ENCODE measurements at regions not wholly inside any gene's neighbourhood (a gene's known extent, or its start where the extent isn't known, plus 50 kb on each side); places are given as distances from the start of the nearest gene placed in this dataset.

DNA sequence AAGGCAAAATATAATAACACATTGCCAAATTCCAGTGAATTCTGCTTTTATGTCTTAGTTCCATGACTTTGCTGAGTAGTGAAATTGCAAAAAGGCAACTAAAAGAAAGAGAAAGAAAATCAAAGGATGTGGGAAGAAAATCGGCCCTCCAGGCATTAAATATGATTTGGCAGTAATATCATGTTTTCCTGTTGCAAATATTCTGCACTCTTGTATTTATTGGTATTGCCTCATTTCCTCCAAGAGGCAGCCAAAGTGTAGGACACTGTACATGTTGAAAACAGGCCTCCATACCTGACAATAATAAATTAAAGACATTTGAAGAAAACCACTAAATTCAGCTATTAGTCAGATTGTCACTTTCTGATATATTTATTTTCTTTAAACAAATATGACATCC, 460.0 kb upstream of the NOX3 start:
- no peak for DNase-seq
- Histone ChIP-seq H3K27me3 (no peaks in the 10 kb centered on the region), H3K27ac (no peak overlapping the region), H3K9me3 (no peaks in the 10 kb centered on the region), H3K4me3 (no peak overlapping the region), H3K36me3 (no peaks in the 10 kb centered on the region), H3K4me1 (no peaks in the 10 kb centered on the region)
- TF ChIP-seq, protein P1, sequence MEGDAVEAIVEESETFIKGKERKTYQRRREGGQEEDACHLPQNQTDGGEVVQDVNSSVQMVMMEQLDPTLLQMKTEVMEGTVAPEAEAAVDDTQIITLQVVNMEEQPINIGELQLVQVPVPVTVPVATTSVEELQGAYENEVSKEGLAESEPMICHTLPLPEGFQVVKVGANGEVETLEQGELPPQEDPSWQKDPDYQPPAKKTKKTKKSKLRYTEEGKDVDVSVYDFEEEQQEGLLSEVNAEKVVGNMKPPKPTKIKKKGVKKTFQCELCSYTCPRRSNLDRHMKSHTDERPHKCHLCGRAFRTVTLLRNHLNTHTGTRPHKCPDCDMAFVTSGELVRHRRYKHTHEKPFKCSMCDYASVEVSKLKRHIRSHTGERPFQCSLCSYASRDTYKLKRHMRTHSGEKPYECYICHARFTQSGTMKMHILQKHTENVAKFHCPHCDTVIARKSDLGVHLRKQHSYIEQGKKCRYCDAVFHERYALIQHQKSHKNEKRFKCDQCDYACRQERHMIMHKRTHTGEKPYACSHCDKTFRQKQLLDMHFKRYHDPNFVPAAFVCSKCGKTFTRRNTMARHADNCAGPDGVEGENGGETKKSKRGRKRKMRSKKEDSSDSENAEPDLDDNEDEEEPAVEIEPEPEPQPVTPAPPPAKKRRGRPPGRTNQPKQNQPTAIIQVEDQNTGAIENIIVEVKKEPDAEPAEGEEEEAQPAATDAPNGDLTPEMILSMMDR (IDR thresholded peaks at IDR 0.05), result no peak
- intact Hi-C loops (cut with DNase I; ENCODE audit: low total_unique reads), result no loop called here
- WGBS, 5 donors, result 39 to 70% (median 65%) methylated on average over 1 of the region's 1 CpG

DNA sequence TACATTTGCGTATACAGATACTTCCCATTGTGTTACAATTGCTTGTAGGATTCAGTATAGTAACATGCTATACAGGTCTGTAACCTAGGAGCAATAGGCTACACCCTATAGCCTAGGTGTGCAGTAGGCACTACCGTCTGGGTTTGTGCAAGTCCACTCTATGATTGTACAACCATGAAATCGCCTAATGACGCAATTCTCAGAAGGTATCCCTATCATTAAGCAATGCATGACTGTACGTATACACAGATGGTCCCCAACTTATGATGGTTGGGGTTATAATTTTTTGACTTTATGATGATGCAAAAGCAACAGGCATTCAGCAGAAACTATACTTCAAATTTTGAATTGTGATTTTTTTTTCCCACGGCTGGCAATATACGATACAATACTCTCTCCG, 458.2 kb upstream of the NOX3 start:
- intact Hi-C loops (cut with DNase I; ENCODE audit: low total_unique reads), result no loop called here
- TF ChIP-seq, protein P1 (IDR thresholded peaks at IDR 0.05), result no peak
- TF ChIP-seq POLR2AphosphoS5 (IDR thresholded peaks at IDR 0.05), result no peak
- no peak for TF ChIP-seq EP300 (IDR thresholded peaks at IDR 0.05)
- TF ChIP-seq POLR2A (IDR thresholded peaks at IDR 0.05), result no peak
- H3K4me3 ChIP-seq, result no peak overlapping the region
- H3K27ac ChIP-seq, result no peak overlapping the region
- 90 to 97% (median 93%) methylated on average over 8 of the region's 8 CpGs for WGBS, 5 donors
- no peaks in the 10 kb centered on the region for H3K27me3 ChIP-seq
- no peaks in the 10 kb centered on the region for H3K36me3 ChIP-seq
- peaks cover 0 to 12% (median 9%) of the 10 kb centered on the region in 4 donors for H3K9me3 ChIP-seq
- H3K4me1 ChIP-seq, result no peaks in the 10 kb centered on the region
- DNase-seq, result no peak

DNA sequence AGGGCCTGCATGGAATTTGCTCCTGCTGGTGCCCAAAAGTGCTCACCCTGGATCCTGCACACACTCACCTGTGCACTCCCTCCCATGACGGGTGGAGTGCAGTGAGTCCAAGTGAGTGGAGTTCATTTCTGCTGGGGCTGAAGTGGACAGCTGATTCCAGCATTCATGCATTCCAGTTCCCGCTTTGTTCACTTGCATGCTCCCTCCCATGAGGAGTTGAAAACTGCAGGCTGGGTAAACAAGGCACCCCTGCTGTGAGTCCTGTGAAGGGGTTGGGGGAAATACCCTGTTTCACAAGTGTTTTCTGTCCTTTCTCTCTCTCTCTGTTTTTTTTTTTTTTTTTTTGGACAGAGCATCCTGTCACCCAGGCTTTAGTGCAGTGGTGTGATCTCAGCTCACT, 454.1 kb upstream of the NOX3 start:
- intact Hi-C loops (cut with DNase I; ENCODE audit: low total_unique reads), result no loop called here
- WGBS, 5 donors, result 70 to 100% (median 75%) methylated on average over 1 to 2 of the region's 2 CpGs
- H3K27ac ChIP-seq, result no peak overlapping the region
- TF ChIP-seq EP300 (IDR thresholded peaks at IDR 0.05) (no peak), POLR2A (IDR thresholded peaks at IDR 0.05) (no peak), POLR2AphosphoS5 (IDR thresholded peaks at IDR 0.05) (no peak)
- TF ChIP-seq, protein P1 (IDR thresholded peaks at IDR 0.05), result no peak
- H3K4me3 ChIP-seq, result no peak overlapping the region
- no peak for DNase-seq
- H3K9me3 ChIP-seq, result peaks cover 0 to 16% (median 11%) of the 10 kb centered on the region in 4 donors
- H3K36me3 ChIP-seq, result no peaks in the 10 kb centered on the region
- H3K27me3 ChIP-seq, result no peaks in the 10 kb centered on the region
- H3K4me1 ChIP-seq, result no peaks in the 10 kb centered on the region

DNA sequence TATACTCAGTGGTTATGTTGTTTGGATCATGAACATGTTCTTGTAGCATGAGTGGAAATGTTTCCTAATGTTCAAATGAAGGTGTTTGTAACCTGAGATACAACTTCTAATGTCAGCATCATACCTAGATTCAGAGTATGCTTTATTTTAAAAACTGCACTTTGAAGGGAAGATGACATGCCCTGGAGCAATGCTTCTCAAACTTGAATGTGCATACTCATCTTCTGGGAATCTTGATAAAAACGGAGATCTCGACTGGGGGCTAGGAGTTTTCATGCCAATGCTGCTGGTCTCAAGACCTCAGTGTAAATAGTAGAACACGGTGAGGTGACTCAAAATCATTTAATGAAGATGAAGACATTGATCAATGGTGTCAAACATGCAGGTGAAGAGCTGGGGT, 440.0 kb upstream of the NOX3 start:
- no peak overlapping the region for H3K4me3 ChIP-seq
- 62 to 78% (median 66%) methylated on average over 3 of the region's 3 CpGs for WGBS, 5 donors
- no peak for TF ChIP-seq EP300 (IDR thresholded peaks at IDR 0.05)
- TF ChIP-seq POLR2AphosphoS5 (IDR thresholded peaks at IDR 0.05), result no peak
- TF ChIP-seq, protein P1 (IDR thresholded peaks at IDR 0.05), result no peak
- TF ChIP-seq POLR2A (IDR thresholded peaks at IDR 0.05), result no peak
- DNase-seq, result no peak
- H3K27ac ChIP-seq, result no peak overlapping the region
- H3K4me1 ChIP-seq, result no peaks in the 10 kb centered on the region
- intact Hi-C loops (cut with DNase I; ENCODE audit: low total_unique reads), result no loop called here
- no peaks in the 10 kb centered on the region for H3K27me3 ChIP-seq
- no peaks in the 10 kb centered on the region for H3K9me3 ChIP-seq
- H3K36me3 ChIP-seq, result no peaks in the 10 kb centered on the region

Data from stomach (tissue), 8 donors.